Superior temporal gyrus (tissue), 1 donor: ENCODE measurements at regions not wholly inside any gene's neighbourhood (a gene's known extent, or its start where the extent isn't known, plus 50 kb on each side); places are given as distances from the start of the nearest gene placed in this dataset.
A peak's percentile ranks its signal among the peaks of the same experiment; 100 is the strongest.

ENCODE experiments used
- DNase-seq: peaks from one replicate; pipeline ENCODE4 v3.0.0-alpha.2; 2016; ENCODE audit errors: extremely low spot score

DNA sequence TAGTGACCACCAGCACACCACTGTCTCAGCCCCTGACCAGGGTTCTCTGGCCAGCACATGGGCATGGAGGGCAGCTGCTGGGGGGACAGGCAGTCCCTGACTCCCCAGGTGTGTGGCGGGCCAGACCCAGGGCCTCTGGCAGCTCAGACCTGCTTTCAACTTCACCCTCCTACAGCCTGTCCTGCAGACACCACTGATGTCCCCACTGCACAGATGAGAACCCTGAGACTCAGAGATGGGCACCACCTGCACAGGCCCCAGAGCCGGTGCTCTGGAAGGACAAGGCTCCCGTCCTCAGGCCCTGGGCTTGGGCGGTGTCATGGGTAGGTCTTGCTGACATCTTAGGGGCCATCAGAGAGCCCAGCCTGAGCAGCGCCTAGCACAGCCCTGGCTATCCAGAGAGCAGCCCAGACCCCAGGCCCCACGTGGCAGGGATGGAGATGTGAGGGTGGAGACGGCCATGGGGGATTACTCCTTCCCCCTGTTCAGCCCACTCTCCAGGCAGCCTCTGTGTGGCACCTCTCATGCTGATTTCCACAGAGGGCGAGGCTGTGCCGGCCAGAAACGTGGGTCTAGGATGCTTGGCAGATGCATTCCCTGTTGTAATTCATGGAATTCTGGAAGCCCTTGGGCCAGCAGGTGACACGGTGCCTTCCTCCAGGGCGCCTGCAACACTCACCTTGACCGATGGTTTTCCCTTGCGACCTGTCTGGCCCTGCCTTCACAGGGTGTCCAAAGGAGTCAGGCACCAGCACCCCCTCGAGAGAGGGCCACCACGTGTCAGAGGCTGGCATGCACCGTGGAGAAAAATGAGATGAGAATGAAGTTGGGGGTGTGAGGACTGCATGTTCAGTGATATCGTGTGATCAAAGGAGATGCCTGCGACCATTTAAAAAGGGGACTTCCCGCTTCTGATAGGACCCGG, 61.2 kb upstream of the GLI2 start:
- DNase-seq: no peak

DNA sequence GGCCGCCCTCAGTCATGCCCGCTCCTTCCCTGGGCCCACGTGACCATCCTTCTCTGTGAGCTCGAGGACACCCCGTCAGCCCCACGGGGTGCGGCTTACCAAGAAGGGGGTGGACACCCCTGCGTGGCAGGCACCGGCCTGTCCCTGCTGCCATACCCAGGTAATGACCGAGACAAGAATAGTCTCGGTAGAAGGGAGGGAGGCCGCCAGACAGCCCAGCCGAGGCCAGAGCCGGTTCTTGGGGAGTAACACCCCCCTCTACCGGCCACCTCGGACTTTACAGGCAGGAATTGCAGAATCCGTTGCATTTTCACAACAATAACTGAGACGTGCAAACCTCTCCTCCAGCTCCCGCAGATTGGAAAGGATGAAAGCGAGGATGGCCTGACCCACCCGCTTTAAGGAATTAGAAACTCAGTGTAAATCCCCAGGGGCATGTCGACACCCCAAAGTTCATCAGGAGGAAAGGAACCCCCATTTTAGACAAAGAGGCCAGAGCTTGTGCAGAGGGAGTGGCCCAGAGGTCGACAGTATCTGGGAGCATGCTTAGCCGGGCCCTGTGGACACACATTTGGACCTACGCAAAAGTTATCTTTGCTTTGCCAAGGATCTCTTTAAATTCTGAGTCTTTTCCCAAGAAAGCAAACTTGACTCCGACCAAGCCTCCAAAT, 60.1 kb upstream of the GLI2 start:
- peak; percentile 33 for DNase-seq

DNA sequence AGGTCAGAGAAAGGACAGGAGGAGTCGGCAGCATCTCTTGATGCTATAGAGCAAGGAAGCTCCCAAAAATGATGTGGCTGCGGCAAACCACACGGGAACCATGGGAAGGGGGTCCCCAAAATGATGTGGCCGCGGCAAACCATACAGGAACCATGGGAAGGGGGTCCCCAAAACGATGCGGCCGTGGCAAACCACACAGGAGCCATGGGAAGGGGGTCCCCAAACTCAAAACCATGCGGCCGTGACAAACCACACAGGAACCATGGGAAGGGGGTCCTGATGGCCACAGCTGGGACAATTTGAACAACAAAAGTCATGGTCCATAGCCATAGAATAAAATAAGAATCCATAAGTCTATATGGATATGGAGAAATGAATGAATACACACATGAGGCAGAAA, 58.4 kb upstream of the GLI2 start:
- no peak for DNase-seq

DNA sequence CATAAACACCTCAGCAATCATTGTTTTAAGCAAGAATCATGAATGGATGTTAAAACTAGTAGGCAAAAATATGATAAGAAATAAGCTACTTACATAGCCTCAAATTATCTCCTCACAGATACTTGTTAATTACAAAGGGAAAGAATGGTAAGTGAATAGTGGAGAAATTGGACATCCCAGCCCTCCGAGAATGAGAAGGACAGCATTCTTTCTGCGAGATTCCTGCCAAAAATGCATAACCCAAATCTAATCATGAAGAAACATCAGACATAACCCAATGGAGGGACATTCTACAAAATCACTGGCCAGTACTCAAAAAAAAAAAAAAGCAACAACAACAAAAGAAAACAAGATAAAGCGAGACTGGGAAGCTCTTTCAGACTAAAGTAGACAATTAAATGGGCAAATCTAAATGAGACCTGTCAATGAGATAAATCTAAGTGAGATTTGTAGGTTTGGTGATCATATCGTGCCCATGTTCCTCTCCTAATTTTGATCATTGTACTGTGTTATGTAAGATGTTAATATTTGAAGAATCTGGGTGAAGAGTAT, 57.9 kb upstream of the GLI2 start:
- no peak for DNase-seq

DNA sequence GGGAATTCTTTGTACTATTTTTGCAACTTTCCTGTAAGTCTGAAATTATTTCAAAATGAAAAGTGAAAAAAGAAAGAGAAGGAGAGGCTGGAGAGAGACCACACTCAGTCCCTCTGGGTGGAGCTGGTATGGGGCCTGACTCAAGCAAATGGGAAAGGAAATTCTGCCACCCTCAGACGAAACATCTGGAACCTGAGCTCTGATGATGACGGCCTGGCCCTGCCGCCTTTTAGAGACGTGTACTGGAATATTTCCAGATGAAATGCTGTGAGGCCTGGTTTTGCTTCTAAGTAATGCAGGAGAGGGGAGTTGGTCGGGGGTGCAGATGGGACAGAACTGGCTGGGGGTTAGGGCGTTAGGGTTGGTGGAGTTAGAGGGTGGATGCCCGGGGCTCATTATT, 57.4 kb upstream of the GLI2 start:
- no peak for DNase-seq

DNA sequence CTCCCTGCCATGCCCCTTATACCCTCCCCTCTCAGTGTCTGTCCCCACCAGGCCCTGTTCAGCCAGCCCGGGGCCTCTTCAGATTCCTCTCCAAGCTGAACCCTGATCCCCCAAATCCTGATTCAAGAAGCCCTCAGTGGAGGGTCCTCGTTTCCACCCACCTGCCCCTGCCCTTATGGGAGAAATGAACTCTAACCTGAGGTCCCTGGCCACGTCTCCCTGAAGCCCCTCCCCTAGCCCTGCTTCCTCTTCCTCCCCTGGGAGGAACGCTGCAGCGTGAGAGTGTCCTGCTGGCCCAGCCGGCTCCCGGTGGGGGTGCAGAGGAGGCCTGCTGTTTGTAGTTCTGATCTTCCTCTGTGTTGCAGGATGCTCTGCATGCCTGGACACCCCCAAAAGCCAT, 56.7 kb upstream of the GLI2 start:
- DNase-seq: no peak

DNA sequence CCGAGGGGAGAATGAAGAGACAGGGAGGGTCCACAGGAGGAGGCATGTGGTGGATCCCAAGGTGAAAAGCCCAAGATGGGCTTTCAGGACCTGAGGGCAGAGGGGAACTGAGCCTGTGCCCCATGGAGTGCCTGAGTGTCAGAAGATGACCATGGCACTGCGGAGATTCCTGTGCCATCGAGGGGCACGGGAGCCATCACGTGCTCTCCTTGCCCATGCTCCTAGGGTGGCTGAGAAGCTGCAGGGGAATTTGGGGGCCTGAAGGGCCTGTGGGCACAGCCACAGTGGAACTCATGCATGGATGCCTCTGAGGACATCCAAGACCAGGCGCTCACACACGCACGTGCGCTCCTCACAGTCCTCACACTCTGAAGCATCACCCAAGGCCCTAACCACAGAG, 56.1 kb upstream of the GLI2 start:
- no peak for DNase-seq

DNA sequence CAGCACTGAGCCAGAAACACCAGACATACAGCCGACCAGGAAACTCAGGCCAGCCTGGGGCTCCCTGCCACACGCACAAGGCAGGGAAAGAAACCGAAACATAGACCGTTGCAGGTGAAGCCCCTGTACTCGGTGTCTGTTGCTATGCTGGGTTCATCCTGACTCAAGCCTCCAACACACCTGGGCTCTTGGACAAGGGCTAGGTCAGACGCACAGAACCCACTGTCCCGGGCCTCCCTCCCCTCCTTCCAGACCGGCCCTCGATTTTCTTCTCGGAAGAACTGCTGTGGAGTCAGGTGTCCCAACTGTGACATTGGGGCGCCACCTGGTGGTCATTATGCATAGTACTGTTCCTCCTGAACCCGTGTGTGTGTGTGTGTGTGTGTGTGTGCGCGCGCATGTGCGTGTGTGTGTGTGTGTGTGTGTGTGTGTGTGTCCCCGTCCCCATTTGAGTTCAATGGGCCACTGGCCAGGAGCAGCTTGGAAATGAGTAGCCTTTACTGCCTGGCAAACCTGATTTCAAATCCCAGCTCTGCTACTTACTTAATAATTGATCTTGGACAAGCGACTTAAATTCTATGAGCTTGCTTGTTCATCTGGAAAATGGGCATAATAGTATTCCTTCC, 55.4 kb upstream of the GLI2 start:
- DNase-seq: peak; percentile 94

DNA sequence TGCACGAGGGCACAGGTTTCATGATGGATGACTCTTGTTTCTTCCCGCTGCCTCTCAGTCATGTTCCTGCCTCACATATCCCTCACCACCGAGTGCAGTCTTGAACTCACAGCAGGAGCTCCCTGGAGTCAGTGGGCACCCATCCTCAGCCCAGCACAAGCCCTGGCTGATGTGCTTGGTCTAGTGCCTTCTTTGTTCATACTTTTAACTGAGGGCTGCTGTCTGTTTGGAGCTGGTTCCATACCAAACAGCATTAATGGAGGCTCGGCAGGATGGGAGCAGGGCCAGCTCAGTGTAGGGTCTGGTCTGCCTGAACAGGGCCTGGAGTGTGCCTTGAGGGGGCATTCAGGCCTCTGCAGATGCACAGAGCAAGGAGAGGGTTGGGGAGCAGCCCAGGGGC, 54.5 kb upstream of the GLI2 start:
- no peak for DNase-seq

DNA sequence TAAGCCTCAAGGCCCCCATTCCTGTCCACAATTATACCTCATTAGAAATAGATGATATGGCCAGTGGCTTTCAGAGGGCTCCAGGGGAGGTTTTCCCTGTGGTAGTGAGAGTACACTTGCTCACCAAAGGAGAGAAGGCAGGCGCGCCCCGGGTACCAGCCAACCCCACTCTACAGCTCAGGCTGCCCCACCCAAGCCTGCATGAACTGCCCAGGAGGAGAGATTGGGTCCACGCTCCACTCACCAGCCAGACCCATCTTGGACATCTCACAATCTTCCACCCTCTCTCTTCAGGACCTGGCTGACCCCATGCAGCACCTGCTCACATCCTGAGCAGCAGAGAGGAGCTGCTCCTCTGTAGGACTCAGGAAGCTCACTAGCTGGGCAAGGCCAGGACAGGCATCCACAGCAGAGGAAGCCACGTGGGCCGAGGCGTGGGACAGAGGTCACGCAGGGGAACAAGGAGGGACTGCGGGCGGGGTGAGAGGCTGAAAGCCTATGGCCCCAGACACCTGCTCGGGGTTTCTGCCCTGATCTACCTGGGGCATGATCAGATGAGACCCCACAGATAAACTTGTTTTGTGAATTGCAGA, 53.9 kb upstream of the GLI2 start:
- no peak for DNase-seq

DNA sequence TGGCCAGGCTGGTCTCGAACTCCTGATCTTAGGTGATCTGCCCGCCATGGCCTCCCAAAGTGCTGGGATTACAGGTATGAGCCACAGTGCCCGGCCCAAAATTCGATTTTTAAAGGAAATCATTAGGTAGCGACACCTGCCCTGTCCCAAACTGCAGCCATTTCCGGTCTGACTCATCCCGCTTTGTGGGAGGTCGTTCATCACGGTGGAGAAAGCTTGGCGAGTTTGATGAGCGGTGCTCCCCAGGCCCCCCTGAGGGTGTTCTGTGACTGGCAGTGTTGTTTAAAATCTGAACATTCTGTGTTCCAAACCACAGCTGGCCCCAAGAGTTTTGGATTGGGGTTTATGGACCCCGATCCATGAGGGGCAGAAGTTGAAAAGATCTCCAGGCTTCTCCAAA, 53.0 kb upstream of the GLI2 start:
- DNase-seq: no peak

DNA sequence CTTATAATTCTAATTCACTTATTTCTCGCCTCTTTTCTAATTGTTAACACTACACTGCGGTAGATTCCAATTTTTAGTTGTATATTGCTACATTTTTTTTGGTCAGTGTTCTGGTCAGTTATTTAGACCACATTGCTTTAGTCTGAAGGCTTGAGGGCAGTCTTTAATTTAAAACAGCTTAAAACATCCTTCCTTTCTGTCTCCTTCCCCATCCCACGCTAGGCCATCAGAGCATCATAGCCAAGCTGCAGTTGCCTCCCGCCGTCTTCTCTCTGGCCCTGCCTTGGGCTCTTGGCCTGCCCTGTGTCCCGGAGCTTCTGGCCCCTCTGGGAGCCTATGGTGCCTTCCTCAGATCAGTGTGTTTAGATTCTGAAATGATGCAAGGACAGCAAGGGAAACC, 52.6 kb upstream of the GLI2 start:
- no peak for DNase-seq

DNA sequence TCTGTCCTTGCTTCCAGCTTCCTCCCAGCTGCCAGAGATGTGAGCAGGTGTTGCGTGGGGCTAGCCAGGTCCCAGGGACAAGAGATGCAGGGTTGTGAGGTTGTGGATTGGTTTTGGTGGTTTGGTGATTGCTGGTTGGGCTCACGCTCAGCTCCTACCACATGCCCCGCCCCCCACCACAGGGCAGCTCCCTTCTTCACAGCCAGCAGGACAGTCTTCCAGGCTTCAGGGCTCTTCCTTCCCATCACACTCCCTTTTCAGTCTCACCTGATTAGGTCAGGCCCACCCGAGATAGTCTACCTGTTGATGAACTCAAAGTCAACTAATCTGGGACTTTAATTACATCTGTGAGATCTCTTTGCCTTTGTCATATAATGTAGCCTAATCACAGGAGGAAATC, 52.0 kb upstream of the GLI2 start:
- DNase-seq: no peak

DNA sequence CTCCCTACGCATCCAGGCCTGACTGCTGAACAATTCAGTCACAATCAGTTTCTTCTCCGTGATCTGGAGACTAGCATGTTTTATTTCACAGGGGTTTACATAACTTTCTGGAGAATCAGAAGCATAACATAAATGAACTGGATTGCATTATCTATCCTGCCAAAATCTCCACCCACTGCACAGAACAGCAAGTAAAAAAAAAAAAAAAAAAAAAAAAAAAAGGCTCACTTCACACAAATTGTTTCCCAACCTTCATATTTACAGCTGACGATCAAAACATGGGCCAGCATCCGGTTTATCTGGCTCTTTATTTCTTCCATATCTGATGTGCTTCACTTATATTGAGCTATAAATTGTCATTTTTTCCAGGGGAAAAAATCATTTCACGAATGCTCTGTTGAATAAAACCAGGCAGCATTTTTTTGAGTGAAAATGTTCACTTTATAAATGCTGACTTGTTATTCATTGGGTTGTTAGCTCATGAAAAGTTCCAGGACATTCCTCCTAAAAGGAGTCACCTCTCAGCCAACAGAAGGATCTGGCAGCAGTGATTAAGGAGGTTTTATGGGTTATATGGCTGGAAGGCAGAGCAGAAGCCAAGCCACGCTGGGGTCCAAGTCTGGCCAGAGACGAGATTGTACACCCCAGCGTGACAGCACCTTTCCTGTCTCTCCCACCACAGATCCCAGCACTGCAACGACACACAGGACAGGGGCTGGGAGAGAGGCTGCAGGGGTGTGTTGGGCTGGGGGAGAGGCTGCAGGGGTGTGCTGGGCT, 51.2 kb upstream of the GLI2 start:
- DNase-seq: peak; percentile 21

DNA sequence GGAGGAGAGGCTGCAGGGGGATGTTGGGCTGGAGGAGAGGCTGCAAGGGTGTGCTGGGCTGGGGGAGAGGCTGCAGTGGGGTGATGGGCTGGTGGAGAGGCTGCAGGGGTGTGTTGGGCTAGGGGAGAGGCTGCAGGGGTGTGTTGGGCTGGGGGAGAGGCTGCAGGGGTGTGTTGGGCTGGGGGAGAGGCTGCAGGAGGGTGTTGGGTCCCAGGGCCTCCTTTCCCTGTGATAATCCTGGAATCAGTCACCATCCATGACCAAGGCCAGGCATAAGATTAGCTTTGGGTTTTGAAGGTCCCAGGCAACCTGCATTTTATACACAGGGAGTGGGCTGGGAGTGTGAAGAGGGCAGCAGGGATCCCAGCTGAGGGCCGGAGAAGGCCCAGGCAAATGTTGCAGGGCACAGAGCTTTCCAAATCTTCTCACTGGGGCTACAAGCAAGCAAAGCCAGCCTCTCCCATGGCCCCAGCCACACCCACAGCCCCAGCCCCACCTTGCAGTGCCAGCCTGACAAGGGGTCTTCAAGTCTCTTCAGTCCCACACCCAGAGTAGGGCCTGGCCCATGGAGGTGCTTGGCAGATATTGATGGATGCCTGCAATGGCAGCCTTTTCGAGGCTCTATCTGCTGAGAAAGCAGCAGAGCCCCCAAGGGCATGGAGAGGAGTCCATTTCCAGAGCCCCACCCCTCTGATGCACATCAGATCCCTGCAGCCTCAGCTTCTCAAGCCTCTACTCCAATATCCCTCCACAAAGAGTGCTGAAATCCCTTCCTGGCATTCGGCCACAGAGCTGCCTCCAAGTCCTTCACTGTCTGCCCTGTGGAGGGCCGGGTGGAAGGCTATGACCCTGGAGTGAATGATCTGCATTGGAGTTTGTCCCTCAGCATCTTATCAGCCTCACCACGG, 50.3 kb upstream of the GLI2 start:
- DNase-seq: no peak
